ENCODE measurements at regions not wholly inside any gene's neighbourhood (a gene's known extent, or its start where the extent isn't known, plus 50 kb on each side); places are given as distances from the start of the nearest gene placed in this dataset.

DNA sequence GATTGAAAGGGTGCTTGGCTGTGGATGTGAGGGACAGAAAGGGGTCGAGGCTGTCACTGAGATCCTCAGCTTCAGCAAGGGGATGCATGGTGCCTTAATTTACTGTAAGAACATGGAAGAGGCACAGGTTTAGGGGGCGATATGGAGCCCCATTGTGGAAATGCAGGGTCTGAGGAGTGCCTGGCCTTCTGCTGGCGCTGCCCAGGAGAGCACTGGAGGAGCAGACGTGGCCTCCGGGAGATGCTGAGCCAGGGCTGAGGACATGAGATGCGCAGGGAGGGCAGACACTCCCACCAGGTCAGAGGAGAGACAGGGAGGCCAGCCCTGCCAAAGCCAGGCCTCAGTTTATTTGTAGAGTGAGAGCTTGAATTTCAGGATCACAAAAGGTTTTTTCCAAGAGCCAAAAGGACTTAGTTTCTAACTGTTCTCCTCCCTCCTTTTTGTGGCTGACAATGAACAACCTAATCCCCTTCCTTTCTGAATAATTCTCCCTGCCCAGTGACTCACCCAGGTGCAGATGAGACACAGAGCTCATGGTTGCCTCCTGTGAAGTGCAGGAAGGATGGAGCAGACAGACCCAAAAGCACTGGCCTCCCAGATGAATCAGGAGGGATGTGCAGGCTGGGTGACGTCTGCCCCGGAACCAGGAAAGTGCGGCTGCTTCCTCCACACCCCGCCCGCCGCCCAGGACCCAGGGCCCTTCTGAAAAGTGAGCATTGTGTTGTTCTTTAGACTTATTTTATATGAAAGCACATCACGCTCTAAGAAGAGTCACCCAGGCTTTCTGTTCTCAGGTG is 73.0 kb upstream of the TMPRSS2 start:
- no peak for TF ChIP-seq ZFX (IDR thresholded peaks at IDR 0.05; ENCODE audit: borderline replicate concordance)
- TF ChIP-seq, protein P1, sequence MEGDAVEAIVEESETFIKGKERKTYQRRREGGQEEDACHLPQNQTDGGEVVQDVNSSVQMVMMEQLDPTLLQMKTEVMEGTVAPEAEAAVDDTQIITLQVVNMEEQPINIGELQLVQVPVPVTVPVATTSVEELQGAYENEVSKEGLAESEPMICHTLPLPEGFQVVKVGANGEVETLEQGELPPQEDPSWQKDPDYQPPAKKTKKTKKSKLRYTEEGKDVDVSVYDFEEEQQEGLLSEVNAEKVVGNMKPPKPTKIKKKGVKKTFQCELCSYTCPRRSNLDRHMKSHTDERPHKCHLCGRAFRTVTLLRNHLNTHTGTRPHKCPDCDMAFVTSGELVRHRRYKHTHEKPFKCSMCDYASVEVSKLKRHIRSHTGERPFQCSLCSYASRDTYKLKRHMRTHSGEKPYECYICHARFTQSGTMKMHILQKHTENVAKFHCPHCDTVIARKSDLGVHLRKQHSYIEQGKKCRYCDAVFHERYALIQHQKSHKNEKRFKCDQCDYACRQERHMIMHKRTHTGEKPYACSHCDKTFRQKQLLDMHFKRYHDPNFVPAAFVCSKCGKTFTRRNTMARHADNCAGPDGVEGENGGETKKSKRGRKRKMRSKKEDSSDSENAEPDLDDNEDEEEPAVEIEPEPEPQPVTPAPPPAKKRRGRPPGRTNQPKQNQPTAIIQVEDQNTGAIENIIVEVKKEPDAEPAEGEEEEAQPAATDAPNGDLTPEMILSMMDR (IDR thresholded peaks at IDR 0.05): no peak
- H3K27ac ChIP-seq: peak overlapping the region; percentile 68

DNA sequence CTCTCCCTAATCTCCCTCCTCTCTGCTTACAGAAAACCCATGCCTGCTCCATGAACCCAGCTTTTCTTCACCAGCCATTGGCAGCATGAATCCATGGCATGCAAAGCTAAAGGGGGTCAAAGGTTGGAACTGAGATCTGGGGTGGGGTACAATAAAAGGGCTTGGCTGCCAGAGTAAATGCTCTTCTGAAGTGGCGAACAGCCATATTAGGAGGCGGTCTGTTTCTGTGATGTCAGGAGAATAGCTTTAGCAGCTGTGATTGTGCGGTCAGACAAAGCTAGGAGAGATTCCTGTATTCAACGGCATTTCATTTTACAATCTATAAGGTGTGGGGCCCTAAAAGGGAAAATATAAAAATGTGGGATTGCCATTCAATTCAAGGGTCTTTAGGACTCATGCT is 71.7 kb upstream of the TMPRSS2 start:
- peak overlapping the region; percentile 68 for H3K27ac ChIP-seq
- TF ChIP-seq, protein P1 (IDR thresholded peaks at IDR 0.05): no peak
- no peak for TF ChIP-seq ZFX (IDR thresholded peaks at IDR 0.05; ENCODE audit: borderline replicate concordance)

DNA sequence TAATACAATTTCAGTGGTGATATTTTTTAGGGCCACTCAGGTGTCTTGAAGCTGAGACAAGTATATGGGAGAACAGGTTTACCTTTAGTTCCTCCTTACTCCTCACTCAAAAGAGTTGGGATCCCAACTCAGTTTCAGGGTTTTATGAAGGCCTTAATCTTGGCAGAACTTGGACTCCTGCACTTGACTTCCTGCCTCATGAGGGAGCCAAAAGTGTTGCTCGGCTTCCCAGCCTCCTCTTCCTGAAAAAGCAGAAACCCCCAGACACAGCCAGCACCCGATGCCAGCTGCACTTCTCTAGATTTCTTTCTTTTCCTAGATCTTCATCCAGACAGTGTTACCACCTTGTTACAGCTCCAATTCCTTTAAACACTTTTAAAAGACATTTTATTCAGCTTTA is 70.8 kb upstream of the TMPRSS2 start:
- H3K27ac ChIP-seq: peak overlapping the region; percentile 68
- TF ChIP-seq, protein P1 (IDR thresholded peaks at IDR 0.05): no peak
- TF ChIP-seq ZFX (IDR thresholded peaks at IDR 0.05; ENCODE audit: borderline replicate concordance): no peak

DNA sequence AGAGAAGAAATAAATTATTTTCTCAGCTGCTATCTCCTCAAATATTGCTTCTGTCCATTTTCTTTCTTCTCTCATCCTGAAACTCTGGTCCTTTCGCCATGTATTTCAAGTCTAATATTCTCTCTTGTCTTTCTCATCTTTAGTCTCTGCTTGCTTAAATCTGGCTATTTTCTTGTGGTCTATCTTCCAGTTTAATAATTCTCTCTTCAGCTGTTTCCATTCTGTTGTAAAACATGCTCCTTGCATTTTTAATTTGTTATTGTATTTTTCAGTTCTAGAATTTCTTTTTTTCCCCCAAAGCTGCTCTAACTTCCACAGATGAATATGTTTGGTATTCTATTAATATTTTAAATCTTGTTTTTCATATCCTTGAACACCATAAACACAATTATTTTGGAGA is 70.1 kb upstream of the TMPRSS2 start:
- peak overlapping the region; percentile 68 for H3K27ac ChIP-seq
- TF ChIP-seq, protein P1 (IDR thresholded peaks at IDR 0.05): no peak
- no peak for TF ChIP-seq ZFX (IDR thresholded peaks at IDR 0.05; ENCODE audit: borderline replicate concordance)

DNA sequence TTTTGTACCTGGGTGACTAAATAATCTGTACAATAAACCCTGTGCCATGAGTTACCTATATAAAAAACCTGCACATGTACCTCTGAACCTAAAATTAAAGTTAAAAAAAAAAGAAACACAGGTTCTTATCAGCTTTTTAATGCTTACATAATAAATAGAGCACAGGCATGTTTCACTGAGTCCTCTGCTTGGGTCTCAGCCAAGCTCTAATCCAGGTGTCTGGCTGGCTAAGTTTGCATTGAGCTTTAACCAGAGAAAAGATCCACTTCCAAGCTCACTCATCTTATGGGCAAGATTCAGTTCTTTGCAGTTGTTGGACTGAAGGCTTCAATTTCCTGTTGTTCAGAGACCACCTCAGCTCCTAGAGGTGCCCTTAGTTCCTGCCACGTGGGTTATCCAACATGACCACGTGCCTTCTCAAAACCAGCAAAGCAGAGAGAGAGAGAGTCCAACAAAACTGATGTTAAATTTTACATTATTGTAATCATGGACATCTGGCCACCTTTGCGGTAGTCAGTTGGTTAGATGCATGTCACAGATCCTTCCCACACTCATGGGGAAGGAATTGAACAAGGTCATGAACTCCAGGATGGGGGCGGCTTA is 68.2 kb upstream of the TMPRSS2 start:
- H3K27ac ChIP-seq: no peak overlapping the region

DNA sequence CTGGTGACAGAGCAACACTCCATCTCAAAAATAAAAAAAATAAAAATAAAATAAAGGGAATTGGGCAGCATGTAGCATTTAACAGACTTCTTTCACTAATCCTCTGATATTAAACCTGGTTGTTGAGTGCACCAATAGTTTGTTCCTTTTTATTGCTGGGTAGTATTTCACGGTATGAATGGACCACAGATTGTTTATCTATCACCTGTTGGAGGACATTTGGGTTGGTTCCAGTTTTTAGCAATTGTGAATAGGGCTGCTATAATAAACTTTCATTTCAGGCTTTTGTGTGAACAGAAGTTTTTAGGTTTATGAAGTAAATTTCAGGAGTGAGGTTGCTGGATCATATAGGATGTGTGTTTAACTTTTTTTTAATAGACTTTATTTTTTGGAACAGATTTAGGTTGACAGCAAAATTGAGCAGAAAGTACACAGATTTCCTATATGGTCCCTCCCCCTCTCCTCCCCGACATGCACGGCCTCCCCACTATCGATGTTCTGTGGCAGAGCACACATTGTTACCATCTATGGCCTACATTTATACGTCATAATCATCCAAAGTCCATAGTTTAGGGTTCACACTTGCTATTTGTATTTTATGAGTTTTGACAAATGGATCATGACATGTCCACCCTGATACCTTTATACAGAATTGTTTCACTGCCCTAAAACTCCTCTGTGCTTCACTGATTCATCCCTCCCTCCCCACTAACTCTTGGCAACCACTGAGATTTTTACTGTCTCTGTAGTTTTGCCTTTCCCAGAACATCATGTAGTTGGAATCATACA is 66.1 kb upstream of the TMPRSS2 start:
- TF ChIP-seq, protein P1 (IDR thresholded peaks at IDR 0.05): no peak
- TF ChIP-seq ZFX (IDR thresholded peaks at IDR 0.05; ENCODE audit: borderline replicate concordance): no peak
- no peak overlapping the region for H3K27ac ChIP-seq

More for the DNA sequence above, 68.2 kb upstream of the TMPRSS2 start:
- no peak for TF ChIP-seq ZFX (IDR thresholded peaks at IDR 0.05; ENCODE audit: borderline replicate concordance)
- TF ChIP-seq, protein P1 (IDR thresholded peaks at IDR 0.05): no peak
